ENCODE measurements at regions not wholly inside any gene's neighbourhood (a gene's known extent, or its start where the extent isn't known, plus 50 kb on each side); places are given as distances from the start of the nearest gene placed in this dataset.

- TF ChIP-seq CTCF (IDR thresholded peaks at IDR 0.05; ENCODE audit: insufficient read depth, low read depth, low read length) = no peak
- TF ChIP-seq EZH2 (IDR thresholded peaks at IDR 0.05; ENCODE audit: insufficient read depth, low read length) = no peak
These were observed 276.3 kb upstream of the PTBP2 start for GRCh38 chr1:96445302-96445701.

Measured in astrocyte (in vitro differentiated cells and primary cell).